ENCODE measurements at regions not wholly inside any gene's neighbourhood (a gene's known extent, or its start where the extent isn't known, plus 50 kb on each side); places are given as distances from the start of the nearest gene placed in this dataset.

- Histone ChIP-seq H3K4me2 (ENCODE audit: low read length) (no peak overlapping the region), H3K36me3 (ENCODE audit: insufficient read depth, low read length) (no peaks in the 10 kb centered on the region), H3K27me3 (ENCODE audit: insufficient read depth, low read length) (no peaks in the 10 kb centered on the region), H3K79me2 (ENCODE audit: insufficient read depth, low read length) (no peaks in the 10 kb centered on the region), H3K4me3 (ENCODE audit: insufficient read depth, low read depth, low read length) (no peak overlapping the region), H3K9me3 (ENCODE audit: insufficient read depth, low read depth, low read length) (no peaks in the 10 kb centered on the region), H2AFZ (ENCODE audit: low read depth, low read length) (no peak overlapping the region), H3K9ac (ENCODE audit: low read length) (no peak overlapping the region), H4K20me1 (ENCODE audit: insufficient read depth, low read length) (no peaks in the 10 kb centered on the region), H3K27ac (ENCODE audit: low read depth, low read length) (no peak overlapping the region), H3K4me1 (ENCODE audit: insufficient read depth, low read length) (no peaks in the 10 kb centered on the region)
- Mint-ChIP-seq H3K9me3 (ENCODE audit: unreplicated experiment) (no peaks in the 10 kb centered on the region), H3K4me1 (ENCODE audit: low read depth, unreplicated experiment) (peaks cover 29% of the 10 kb centered on the region), H3K27ac (ENCODE audit: unreplicated experiment) (no peak overlapping the region), H3K4me3 (ENCODE audit: unreplicated experiment) (no peak overlapping the region), H3K27me3 (ENCODE audit: low read depth, unreplicated experiment) (no peaks in the 10 kb centered on the region), H3K36me3 (ENCODE audit: low read depth, unreplicated experiment) (no peaks in the 10 kb centered on the region)
- no peak for TF ChIP-seq EZH2 (IDR thresholded peaks at IDR 0.05; ENCODE audit: insufficient read depth, low read length)
- TF ChIP-seq CTCF (IDR thresholded peaks at IDR 0.05; ENCODE audit: insufficient read depth, low read depth, low read length) = no peak
- no peak for DNase-seq (ENCODE audit: low read depth)
- FAIRE-seq = no peak
These were observed 431.5 kb upstream of the CHRM3 start for GRCh38 chr1:238954865-238955264.

- Histone ChIP-seq H3K4me3 (ENCODE audit: insufficient read depth, low read depth, low read length) (no peak overlapping the region), H2AFZ (ENCODE audit: low read depth, low read length) (no peak overlapping the region), H3K9me3 (ENCODE audit: insufficient read depth, low read depth, low read length) (no peaks in the 10 kb centered on the region), H3K9ac (ENCODE audit: low read length) (no peak overlapping the region), H4K20me1 (ENCODE audit: insufficient read depth, low read length) (no peaks in the 10 kb centered on the region), H3K4me2 (ENCODE audit: low read length) (no peak overlapping the region), H3K4me1 (ENCODE audit: insufficient read depth, low read length) (no peaks in the 10 kb centered on the region), H3K36me3 (ENCODE audit: insufficient read depth, low read length) (no peaks in the 10 kb centered on the region), H3K27ac (ENCODE audit: low read depth, low read length) (no peak overlapping the region), H3K27me3 (ENCODE audit: insufficient read depth, low read length) (no peaks in the 10 kb centered on the region), H3K79me2 (ENCODE audit: insufficient read depth, low read length) (no peaks in the 10 kb centered on the region)
- Mint-ChIP-seq H3K27me3 (ENCODE audit: low read depth, unreplicated experiment) (no peaks in the 10 kb centered on the region), H3K9me3 (ENCODE audit: unreplicated experiment) (no peaks in the 10 kb centered on the region), H3K4me3 (ENCODE audit: unreplicated experiment) (no peak overlapping the region), H3K4me1 (ENCODE audit: low read depth, unreplicated experiment) (peaks cover 29% of the 10 kb centered on the region), H3K27ac (ENCODE audit: unreplicated experiment) (no peak overlapping the region), H3K36me3 (ENCODE audit: low read depth, unreplicated experiment) (no peaks in the 10 kb centered on the region)
- DNase-seq (ENCODE audit: low read depth) (no peak), FAIRE-seq (no peak)
- TF ChIP-seq CTCF (IDR thresholded peaks at IDR 0.05; ENCODE audit: insufficient read depth, low read depth, low read length) (no peak), EZH2 (IDR thresholded peaks at IDR 0.05; ENCODE audit: insufficient read depth, low read length) (no peak)
These were observed 432.8 kb upstream of the CHRM3 start for GRCh38 chr1:238953448-238954010.

- Histone ChIP-seq H3K4me2 (ENCODE audit: low read length) (no peak overlapping the region), H4K20me1 (ENCODE audit: insufficient read depth, low read length) (no peaks in the 10 kb centered on the region), H3K4me3 (ENCODE audit: insufficient read depth, low read depth, low read length) (no peak overlapping the region), H3K27me3 (ENCODE audit: insufficient read depth, low read length) (no peaks in the 10 kb centered on the region), H3K4me1 (ENCODE audit: insufficient read depth, low read length) (no peaks in the 10 kb centered on the region), H3K36me3 (ENCODE audit: insufficient read depth, low read length) (no peaks in the 10 kb centered on the region), H3K79me2 (ENCODE audit: insufficient read depth, low read length) (no peaks in the 10 kb centered on the region), H2AFZ (ENCODE audit: low read depth, low read length) (no peak overlapping the region), H3K9me3 (ENCODE audit: insufficient read depth, low read depth, low read length) (no peaks in the 10 kb centered on the region), H3K9ac (ENCODE audit: low read length) (no peak overlapping the region), H3K27ac (ENCODE audit: low read depth, low read length) (no peak overlapping the region)
- FAIRE-seq = no peak
- TF ChIP-seq EZH2 (IDR thresholded peaks at IDR 0.05; ENCODE audit: insufficient read depth, low read length) (no peak), CTCF (IDR thresholded peaks at IDR 0.05; ENCODE audit: insufficient read depth, low read depth, low read length) (peak; percentile 51)
- H3K4me3 Mint-ChIP-seq (ENCODE audit: unreplicated experiment) = no peak overlapping the region
- no peaks in the 10 kb centered on the region for H3K36me3 Mint-ChIP-seq (ENCODE audit: low read depth, unreplicated experiment)
- H3K4me1 Mint-ChIP-seq (ENCODE audit: low read depth, unreplicated experiment) = peaks cover 29% of the 10 kb centered on the region
- DNase-seq (ENCODE audit: low read depth) = peak; percentile 46
- H3K27ac Mint-ChIP-seq (ENCODE audit: unreplicated experiment) = no peak overlapping the region
- H3K9me3 Mint-ChIP-seq (ENCODE audit: unreplicated experiment) = no peaks in the 10 kb centered on the region
- H3K27me3 Mint-ChIP-seq (ENCODE audit: low read depth, unreplicated experiment) = no peaks in the 10 kb centered on the region
These were observed 434.6 kb upstream of the CHRM3 start for GRCh38 chr1:238951809-238952208.

Data from astrocyte (in vitro differentiated cells and primary cell).